Kidney epithelial cell (primary cell): ENCODE measurements at regions not wholly inside any gene's neighbourhood (a gene's known extent, or its start where the extent isn't known, plus 50 kb on each side); places are given as distances from the start of the nearest gene placed in this dataset.
"Not testable (repeated sequence)": the region's sequence is repeated elsewhere in the genome, so short reads cannot be mapped to it uniquely, and the experiment has no call there.

ENCODE experiments used
- DNase-seq: peaks from one replicate; pipeline ENCODE4 v3.0.0-alpha.2; 2010; ENCODE audit warnings: low read depth
- H3K27me3 ChIP-seq: 2 replicates; pipeline ENCODE4 v1.6.0; 2011; ENCODE audit warnings: low read length; ENCODE audit not compliant: control insufficient read depth, insufficient read depth
- H3K36me3 ChIP-seq: 2 replicates; pipeline ENCODE4 v1.5.1; 2011; ENCODE audit warnings: low read length; ENCODE audit not compliant: control insufficient read depth, insufficient read depth
- H3K4me3 ChIP-seq: 2 replicates; pipeline ENCODE4 v1.5.1; 2011; ENCODE audit warnings: low read depth, mild to moderate bottlenecking, control low read depth, low read length
- CTCF ChIP-seq: IDR thresholded peaks from 2 replicates; pipeline ENCODE4 v1.5.1; 2011; ENCODE audit warnings: mild to moderate bottlenecking, moderate library complexity, low read length, control low read depth, inconsistent platforms; ENCODE audit not compliant: insufficient read depth, poor library complexity, severe bottlenecking

DNA sequence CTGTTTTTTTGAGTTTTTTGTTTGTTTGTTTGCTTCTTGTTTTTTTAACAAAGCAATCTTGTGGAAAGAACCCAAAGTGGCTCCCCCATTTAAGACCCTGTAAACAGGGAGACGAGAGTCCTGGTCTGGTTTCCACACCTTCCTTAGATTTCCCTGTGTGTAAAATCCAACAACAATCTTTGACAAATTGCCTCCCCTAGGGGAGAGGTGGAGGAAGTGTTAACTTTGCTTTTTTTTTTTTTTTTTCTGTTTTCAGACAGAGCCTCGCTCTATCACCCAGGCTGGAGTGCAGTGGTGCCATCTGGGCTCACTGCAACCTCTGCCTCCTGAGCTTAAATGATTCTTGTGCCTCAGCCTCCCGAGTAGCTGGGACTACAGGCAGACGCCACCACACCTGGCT is 136.0 kb downstream of the OTOP1 start:
- not testable (repeated sequence) for H3K4me3 ChIP-seq

GRCh38 chr4:4092159-4092558 is 134.6 kb downstream of the OTOP1 start:
- not testable (repeated sequence) for H3K27me3 ChIP-seq, H3K36me3 ChIP-seq, DNase-seq, H3K4me3 ChIP-seq

More for the DNA sequence above, 136.0 kb downstream of the OTOP1 start:
- DNase-seq, H3K36me3 ChIP-seq, H3K27me3 ChIP-seq: not testable (repeated sequence)

GRCh38 chr4:4099610-4100009 is 127.1 kb downstream of the OTOP1 start:
- H3K27me3 ChIP-seq, DNase-seq, H3K36me3 ChIP-seq, H3K4me3 ChIP-seq: not testable (repeated sequence)

GRCh38 chr4:4106923-4107322 is 119.8 kb downstream of the OTOP1 start:
- H3K27me3 ChIP-seq, result peaks cover 16% of the 10 kb centered on the region
- DNase-seq, H3K36me3 ChIP-seq, H3K4me3 ChIP-seq: not testable (repeated sequence)

- DNase-seq, H3K36me3 ChIP-seq: not testable (repeated sequence)
- Histone ChIP-seq H3K27me3 (peaks cover 16% of the 10 kb centered on the region), H3K4me3 (peak overlapping the region; percentile 31)
- peak; percentile 4 for TF ChIP-seq CTCF
Measured at GRCh38 chr4:4107411-4108107, 119.2 kb downstream of the OTOP1 start.

DNA sequence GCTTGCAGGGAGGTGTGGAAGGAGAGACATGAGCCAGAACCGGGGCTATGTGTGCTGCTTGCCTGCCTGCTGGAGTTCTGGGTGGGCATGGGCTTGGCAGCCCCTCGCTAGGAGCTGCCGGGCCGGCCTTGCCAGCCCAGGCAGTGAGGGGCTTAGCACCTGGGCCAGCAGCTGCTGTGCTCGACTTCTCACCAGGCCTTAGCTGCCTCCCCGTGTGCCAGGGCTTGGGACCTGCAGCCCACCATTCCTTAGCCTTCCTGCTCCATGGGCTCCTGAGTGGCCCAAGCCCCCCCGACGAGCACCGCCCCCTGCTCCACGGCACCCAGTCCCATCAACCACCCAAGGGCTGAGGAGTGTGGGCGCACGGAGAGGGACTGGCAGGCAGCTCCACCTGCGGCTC is 111.3 kb downstream of the OTOP1 start:
- not testable (repeated sequence) for H3K4me3 ChIP-seq, H3K27me3 ChIP-seq, H3K36me3 ChIP-seq, DNase-seq

DNA sequence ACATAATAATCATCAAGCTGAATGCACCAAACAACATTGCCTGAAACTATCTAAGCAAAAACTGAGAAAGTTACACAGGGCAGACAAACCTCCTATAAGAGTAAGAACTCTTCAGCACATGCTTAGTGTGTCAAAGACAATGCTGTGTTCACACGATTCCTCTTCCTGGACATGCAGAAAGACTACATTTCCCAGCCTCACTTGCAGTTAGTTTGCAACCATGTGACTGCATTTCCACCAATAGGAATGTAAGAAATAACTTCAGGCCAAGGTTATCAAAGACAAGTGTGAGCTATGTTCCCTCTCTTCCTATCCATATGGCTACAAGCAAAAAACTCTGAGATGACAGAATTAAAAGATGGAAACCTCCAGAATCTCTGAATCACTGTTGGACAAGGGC is 109.8 kb downstream of the OTOP1 start:
- not testable (repeated sequence) for H3K27me3 ChIP-seq, DNase-seq, H3K36me3 ChIP-seq, H3K4me3 ChIP-seq

GRCh38 chr4:4134368-4134767 is 92.4 kb downstream of the OTOP1 start:
- H3K36me3 ChIP-seq, DNase-seq, H3K27me3 ChIP-seq, H3K4me3 ChIP-seq: not testable (repeated sequence)

- not testable (repeated sequence) for H3K4me3 ChIP-seq, DNase-seq, H3K27me3 ChIP-seq, H3K36me3 ChIP-seq
Measured at GRCh38 chr4:4136621-4137020, 90.1 kb downstream of the OTOP1 start.
